ENCODE measurements at regions not wholly inside any gene's neighbourhood (a gene's known extent, or its start where the extent isn't known, plus 50 kb on each side); places are given as distances from the start of the nearest gene placed in this dataset.
A peak's percentile ranks its signal among the peaks of the same experiment; 100 is the strongest.

GRCh38 chr13:44015811-44016210 lies 136.1 kb downstream of the LACC1 start:
- Histone ChIP-seq H3K4me1 (ENCODE audit: control insufficient read depth in 1 of 2, low read depth in 2 of 2) (peaks cover 10 to 17% of the 10 kb centered on the region in 2 donors), H3K4me3 (no peak overlapping the region), H3K27ac (no peak overlapping the region), H3K36me3 (no peaks in the 10 kb centered on the region), H3K27me3 (replicated peaks; ENCODE audit: insufficient read depth) (no peaks in the 10 kb centered on the region), H3K9me3 (no peaks in the 10 kb centered on the region)
- no peak for TF ChIP-seq CTCF (IDR thresholded peaks at IDR 0.05)
- ATAC-seq (ENCODE audit: insufficient number of reproducible peaks, low FRiP score, low read depth) = no peak
- DNase-seq (ENCODE audit: low spot score) = no peak

DNA sequence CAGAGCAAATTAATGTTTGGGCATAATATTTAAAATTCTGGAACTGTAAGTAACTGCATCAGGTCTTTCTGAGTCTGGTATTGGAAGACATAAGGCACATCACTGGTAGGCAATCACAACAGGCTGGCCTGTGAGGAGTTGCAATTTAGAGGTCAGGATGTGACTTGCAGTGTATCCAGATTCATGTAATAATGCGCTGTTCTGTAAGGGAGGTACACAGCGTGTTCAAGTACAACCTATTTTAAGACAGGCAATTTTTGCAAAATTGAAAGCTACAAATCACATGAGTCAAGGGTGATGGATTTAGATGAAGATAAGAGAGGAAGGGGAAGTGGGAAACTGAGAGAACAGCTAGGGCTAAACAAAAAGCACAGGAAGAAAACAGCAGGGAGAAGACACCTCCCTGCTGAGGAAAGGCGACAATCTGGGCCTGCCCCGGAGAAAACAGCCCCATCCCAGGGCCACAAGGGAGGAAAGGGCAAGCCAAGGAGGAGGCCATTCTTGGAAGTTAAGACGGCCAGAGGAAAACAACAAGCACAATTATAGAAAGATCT lies 138.1 kb downstream of the LACC1 start:
- no peaks in the 10 kb centered on the region for H3K36me3 ChIP-seq
- DNase-seq (ENCODE audit: low spot score) (no peak), ATAC-seq (ENCODE audit: insufficient number of reproducible peaks, low FRiP score, low read depth) (no peak)
- H3K4me1 ChIP-seq (ENCODE audit: control insufficient read depth in 1 of 2, low read depth in 2 of 2) = peaks cover 22 to 34% of the 10 kb centered on the region in 2 donors
- no peak overlapping the region for H3K27ac ChIP-seq
- TF ChIP-seq CTCF (IDR thresholded peaks at IDR 0.05) = no peak
- H3K9me3 ChIP-seq = no peaks in the 10 kb centered on the region
- H3K4me3 ChIP-seq = no peak overlapping the region
- no peaks in the 10 kb centered on the region for H3K27me3 ChIP-seq (replicated peaks; ENCODE audit: insufficient read depth)

GRCh38 chr13:44019651-44020050 lies 139.9 kb downstream of the LACC1 start:
- H3K27ac ChIP-seq = no peak overlapping the region
- no peaks in the 10 kb centered on the region for H3K36me3 ChIP-seq
- no peaks in the 10 kb centered on the region for H3K27me3 ChIP-seq (replicated peaks; ENCODE audit: insufficient read depth)
- no peak for TF ChIP-seq CTCF (IDR thresholded peaks at IDR 0.05)
- no peaks in the 10 kb centered on the region for H3K9me3 ChIP-seq
- ATAC-seq (ENCODE audit: insufficient number of reproducible peaks, low FRiP score, low read depth) = no peak
- no peak overlapping the region for H3K4me3 ChIP-seq
- no peak for DNase-seq (ENCODE audit: low spot score)
- peaks cover 12 to 20% of the 10 kb centered on the region in 2 donors for H3K4me1 ChIP-seq (ENCODE audit: control insufficient read depth in 1 of 2, low read depth in 2 of 2)

DNA sequence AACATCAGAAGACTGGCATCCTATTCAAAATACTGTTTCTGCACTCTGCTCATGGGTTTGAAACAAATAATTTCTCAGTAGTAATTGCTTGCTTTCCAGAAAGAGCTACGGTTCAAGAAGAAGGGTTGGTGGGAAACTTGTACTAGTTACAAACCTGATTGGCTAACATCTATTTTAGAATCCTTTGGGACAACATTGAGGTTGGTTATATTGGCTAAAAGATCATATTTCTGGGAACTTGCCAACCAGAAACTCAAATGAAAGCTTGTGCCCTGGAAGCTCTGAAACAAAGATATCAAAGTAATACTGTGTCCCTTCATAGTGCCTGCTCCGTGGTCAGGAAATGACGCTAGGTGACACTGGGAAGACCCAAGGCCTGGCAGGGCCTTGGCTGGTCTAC lies 141.7 kb downstream of the LACC1 start:
- Histone ChIP-seq H3K4me1 (ENCODE audit: control insufficient read depth in 1 of 2, low read depth in 2 of 2) (peaks cover 12 to 20% of the 10 kb centered on the region in 2 donors), H3K9me3 (no peaks in the 10 kb centered on the region), H3K36me3 (no peaks in the 10 kb centered on the region), H3K4me3 (no peak overlapping the region), H3K27me3 (replicated peaks; ENCODE audit: insufficient read depth) (no peaks in the 10 kb centered on the region), H3K27ac (peak overlapping the region in 1 of 2 donors; percentile 32)
- ATAC-seq (ENCODE audit: insufficient number of reproducible peaks, low FRiP score, low read depth) = no peak
- no peak for DNase-seq (ENCODE audit: low spot score)
- TF ChIP-seq CTCF (IDR thresholded peaks at IDR 0.05) = no peak

DNA sequence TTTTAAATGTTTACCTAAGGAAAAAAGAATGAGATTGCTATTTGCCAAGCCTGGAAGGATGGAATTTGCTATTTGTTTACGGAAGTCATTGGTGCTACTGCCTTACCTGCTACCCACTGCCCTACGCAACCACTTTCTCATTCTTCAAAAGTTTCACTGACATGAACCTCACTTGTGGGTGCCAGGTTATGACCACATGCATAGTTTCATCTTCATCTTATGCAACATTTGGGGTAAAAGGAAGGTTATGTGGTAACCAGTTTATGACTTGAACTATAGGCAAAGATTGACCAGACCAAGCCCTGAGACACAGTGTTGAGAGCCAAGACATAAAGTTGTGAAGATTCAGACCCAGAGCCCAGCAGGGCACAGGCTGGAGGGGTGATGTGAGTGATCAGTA lies 142.5 kb downstream of the LACC1 start:
- Histone ChIP-seq H3K9me3 (no peaks in the 10 kb centered on the region), H3K4me1 (ENCODE audit: control insufficient read depth in 1 of 2, low read depth in 2 of 2) (peaks cover 12 to 20% of the 10 kb centered on the region in 2 donors), H3K4me3 (no peak overlapping the region), H3K27me3 (replicated peaks; ENCODE audit: insufficient read depth) (no peaks in the 10 kb centered on the region), H3K36me3 (no peaks in the 10 kb centered on the region), H3K27ac (no peak overlapping the region)
- no peak for ATAC-seq (ENCODE audit: insufficient number of reproducible peaks, low FRiP score, low read depth)
- no peak for DNase-seq (ENCODE audit: low spot score)
- no peak for TF ChIP-seq CTCF (IDR thresholded peaks at IDR 0.05)
